ENCODE measurements at regions not wholly inside any gene's neighbourhood (a gene's known extent, or its start where the extent isn't known, plus 50 kb on each side); places are given as distances from the start of the nearest gene placed in this dataset.

- Histone ChIP-seq H3K9me2 (ENCODE audit: insufficient read depth) (no peaks in the 10 kb centered on the region), H3F3A (replicated peaks; ENCODE audit: low read depth) (no peaks in the 10 kb centered on the region), H3K27ac (ENCODE audit: low read depth) (no peak overlapping the region), H3K79me2 (replicated peaks; ENCODE audit: insufficient read depth) (no peaks in the 10 kb centered on the region), H3K4me3 (no peak overlapping the region), H3K36me3 (ENCODE audit: insufficient read depth) (no peaks in the 10 kb centered on the region), H3K4me1 (ENCODE audit: insufficient read depth) (peaks cover 7% of the 10 kb centered on the region; the same call in 1 of the 2 replicates), H4K20me1 (replicated peaks; ENCODE audit: insufficient read depth) (no peaks in the 10 kb centered on the region), H2AFZ (no peak overlapping the region), H3K27me3 (ENCODE audit: insufficient read depth) (no peaks in the 10 kb centered on the region), H3K4me2 (no peak overlapping the region)
- no peak overlapping the region for H3K4me3 Mint-ChIP-seq
- TF ChIP-seq REST (IDR thresholded peaks at IDR 0.05; ENCODE audit: unreplicated experiment) (no peak), CREB1 (CRISPR knock-in tag; IDR thresholded peaks at IDR 0.05; ENCODE audit: low read depth) (no peak), EZH2 (IDR thresholded peaks at IDR 0.05; ENCODE audit: low read depth, unreplicated experiment) (no peak), POLR2AphosphoS5 (IDR thresholded peaks at IDR 0.05; ENCODE audit: low read depth) (no peak), NANOG (IDR thresholded peaks at IDR 0.05; ENCODE audit: borderline replicate concordance) (no peak), STAT1 (IDR thresholded peaks at IDR 0.05; ENCODE audit: unreplicated experiment) (no peak), ZNF331 (CRISPR knock-in tag; IDR thresholded peaks at IDR 0.05; ENCODE audit: low read depth) (no peak), ZNF462 (CRISPR knock-in tag; IDR thresholded peaks at IDR 0.05) (no peak), JUNB (IDR thresholded peaks at IDR 0.05; ENCODE audit: unreplicated experiment) (no peak), EZH2phosphoT487 (IDR thresholded peaks at IDR 0.05; ENCODE audit: unreplicated experiment) (no peak), CTCF (conservative IDR thresholded peaks at IDR 0.05; ENCODE audit: low read depth in 2 of 2) (no peak), ZNF114 (CRISPR knock-in tag; IDR thresholded peaks at IDR 0.05) (no peak)
- TF ChIP-seq, protein P1, sequence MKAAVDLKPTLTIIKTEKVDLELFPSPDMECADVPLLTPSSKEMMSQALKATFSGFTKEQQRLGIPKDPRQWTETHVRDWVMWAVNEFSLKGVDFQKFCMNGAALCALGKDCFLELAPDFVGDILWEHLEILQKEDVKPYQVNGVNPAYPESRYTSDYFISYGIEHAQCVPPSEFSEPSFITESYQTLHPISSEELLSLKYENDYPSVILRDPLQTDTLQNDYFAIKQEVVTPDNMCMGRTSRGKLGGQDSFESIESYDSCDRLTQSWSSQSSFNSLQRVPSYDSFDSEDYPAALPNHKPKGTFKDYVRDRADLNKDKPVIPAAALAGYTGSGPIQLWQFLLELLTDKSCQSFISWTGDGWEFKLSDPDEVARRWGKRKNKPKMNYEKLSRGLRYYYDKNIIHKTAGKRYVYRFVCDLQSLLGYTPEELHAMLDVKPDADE (IDR thresholded peaks at IDR 0.05), result no peak
- no peaks in the 10 kb centered on the region for H3K27me3 Mint-ChIP-seq (ENCODE audit: insufficient read depth, low read depth, poor library complexity)
- ATAC-seq (no peak), DNase-seq (ENCODE audit: low spot score) (no peak)
- no peaks in the 10 kb centered on the region for H3K9me3 Mint-ChIP-seq
- H3K27ac Mint-ChIP-seq, result no peak overlapping the region
- H3K36me3 Mint-ChIP-seq (ENCODE audit: low read depth), result no peaks in the 10 kb centered on the region
- H3K4me1 Mint-ChIP-seq, result peaks cover 5% of the 10 kb centered on the region
Measured at GRCh38 chr12:73124480-73124879, 852.3 kb downstream of the TRHDE start.

All from GM23338 (cell line).